NB4 (cell line): ENCODE measurements at regions not wholly inside any gene's neighbourhood (a gene's known extent, or its start where the extent isn't known, plus 50 kb on each side); places are given as distances from the start of the nearest gene placed in this dataset.

ENCODE experiments used
- DNase-seq: peaks from one replicate; pipeline ENCODE4 v3.0.0; 2010; ENCODE audit warnings: low read depth
- H3K4me3 ChIP-seq: one replicate; pipeline ENCODE4 v1.5.1; 2011; ENCODE audit warnings: mild to moderate bottlenecking, low read depth, low read length, moderate library complexity
- MYC ChIP-seq: IDR thresholded peaks from 2 replicates; pipeline ENCODE4 v1.6.1; 2011; ENCODE audit warnings: low read depth, low read length
- POLR2A ChIP-seq: IDR thresholded peaks from 2 replicates; pipeline ENCODE4 v1.6.1; 2011; ENCODE audit warnings: mild to moderate bottlenecking; ENCODE audit not compliant: insufficient read length; ENCODE audit errors: extremely low read depth
- TF ChIP-seq, protein P1 (sequence below): IDR thresholded peaks from 2 replicates; pipeline ENCODE4 v1.6.1; 2011; ENCODE audit warnings: low read depth, low read length
- TF ChIP-seq, protein P2 (sequence below): IDR thresholded peaks from one replicate; pipeline ENCODE4 v1.5.1; 2012; ENCODE audit warnings: low read depth, low read length

DNA sequence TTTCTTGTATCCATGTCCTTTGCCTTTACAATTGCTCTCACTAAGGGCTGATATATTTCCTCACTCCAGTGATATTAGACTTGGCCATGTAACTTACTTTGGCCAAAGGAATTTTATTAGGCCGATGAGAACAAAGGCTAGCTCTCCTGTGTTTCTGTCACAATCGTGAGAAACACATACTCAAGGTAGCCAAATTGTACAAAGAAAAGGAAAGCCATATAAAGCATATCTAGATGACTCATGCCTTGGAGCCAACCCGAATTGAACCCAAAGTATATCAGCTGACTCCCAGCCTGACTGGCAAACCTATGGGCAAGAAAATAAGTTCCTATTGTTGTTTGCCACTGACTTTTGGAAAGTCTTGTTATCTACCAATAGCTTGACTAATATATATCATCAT, 371.7 kb upstream of the LRRC7 start:
- TF ChIP-seq MYC (no peak), POLR2A (no peak)
- TF ChIP-seq, protein P1, sequence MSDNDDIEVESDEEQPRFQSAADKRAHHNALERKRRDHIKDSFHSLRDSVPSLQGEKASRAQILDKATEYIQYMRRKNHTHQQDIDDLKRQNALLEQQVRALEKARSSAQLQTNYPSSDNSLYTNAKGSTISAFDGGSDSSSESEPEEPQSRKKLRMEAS, result no peak
- TF ChIP-seq, protein P2, sequence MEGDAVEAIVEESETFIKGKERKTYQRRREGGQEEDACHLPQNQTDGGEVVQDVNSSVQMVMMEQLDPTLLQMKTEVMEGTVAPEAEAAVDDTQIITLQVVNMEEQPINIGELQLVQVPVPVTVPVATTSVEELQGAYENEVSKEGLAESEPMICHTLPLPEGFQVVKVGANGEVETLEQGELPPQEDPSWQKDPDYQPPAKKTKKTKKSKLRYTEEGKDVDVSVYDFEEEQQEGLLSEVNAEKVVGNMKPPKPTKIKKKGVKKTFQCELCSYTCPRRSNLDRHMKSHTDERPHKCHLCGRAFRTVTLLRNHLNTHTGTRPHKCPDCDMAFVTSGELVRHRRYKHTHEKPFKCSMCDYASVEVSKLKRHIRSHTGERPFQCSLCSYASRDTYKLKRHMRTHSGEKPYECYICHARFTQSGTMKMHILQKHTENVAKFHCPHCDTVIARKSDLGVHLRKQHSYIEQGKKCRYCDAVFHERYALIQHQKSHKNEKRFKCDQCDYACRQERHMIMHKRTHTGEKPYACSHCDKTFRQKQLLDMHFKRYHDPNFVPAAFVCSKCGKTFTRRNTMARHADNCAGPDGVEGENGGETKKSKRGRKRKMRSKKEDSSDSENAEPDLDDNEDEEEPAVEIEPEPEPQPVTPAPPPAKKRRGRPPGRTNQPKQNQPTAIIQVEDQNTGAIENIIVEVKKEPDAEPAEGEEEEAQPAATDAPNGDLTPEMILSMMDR, result no peak
- DNase-seq, result no peak
- no peak overlapping the region for H3K4me3 ChIP-seq

DNA sequence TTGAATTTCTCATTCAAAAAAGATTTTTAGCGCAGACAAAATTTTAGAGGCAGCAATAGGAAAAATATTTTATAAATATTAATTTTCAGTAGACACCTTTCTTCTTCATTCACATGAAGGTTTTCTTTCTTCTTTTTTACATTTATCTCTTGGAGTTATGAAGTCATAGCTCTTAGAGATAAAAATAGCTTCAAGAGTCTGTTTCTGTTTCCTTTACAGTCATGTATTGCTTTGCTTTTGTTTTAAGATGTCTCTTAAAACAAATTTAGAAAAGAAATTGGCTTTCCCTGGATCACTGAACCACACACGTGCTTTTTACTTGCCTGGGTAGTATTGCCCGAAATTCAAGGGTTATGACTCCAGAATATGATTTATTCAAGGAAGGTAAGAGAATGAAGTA, 369.9 kb upstream of the LRRC7 start:
- TF ChIP-seq MYC (no peak), POLR2A (no peak)
- TF ChIP-seq, protein P2, result no peak
- TF ChIP-seq, protein P1, result no peak
- DNase-seq, result no peak
- H3K4me3 ChIP-seq, result no peak overlapping the region

DNA sequence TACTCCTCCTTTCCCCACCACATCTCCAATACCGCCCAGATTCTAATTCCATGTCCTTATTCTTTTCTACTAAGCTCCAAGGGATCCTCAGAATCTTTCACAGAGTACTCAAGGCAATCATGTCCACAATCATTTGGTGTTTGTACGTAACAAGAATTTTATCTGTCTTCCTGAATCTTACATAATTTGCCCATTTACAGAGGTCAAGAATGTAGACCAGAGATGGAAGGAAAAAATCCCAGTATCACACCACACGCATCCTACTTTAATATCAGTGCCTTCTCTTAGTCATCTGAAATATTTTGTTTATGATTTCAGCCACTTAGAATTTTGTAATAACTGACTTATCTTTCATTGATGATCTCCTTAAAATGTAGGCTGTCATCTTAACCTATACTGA, 366.0 kb upstream of the LRRC7 start:
- no peak for DNase-seq
- no peak for TF ChIP-seq POLR2A
- TF ChIP-seq, protein P2, result no peak
- TF ChIP-seq MYC, result no peak
- TF ChIP-seq, protein P1, result no peak
- no peak overlapping the region for H3K4me3 ChIP-seq

DNA sequence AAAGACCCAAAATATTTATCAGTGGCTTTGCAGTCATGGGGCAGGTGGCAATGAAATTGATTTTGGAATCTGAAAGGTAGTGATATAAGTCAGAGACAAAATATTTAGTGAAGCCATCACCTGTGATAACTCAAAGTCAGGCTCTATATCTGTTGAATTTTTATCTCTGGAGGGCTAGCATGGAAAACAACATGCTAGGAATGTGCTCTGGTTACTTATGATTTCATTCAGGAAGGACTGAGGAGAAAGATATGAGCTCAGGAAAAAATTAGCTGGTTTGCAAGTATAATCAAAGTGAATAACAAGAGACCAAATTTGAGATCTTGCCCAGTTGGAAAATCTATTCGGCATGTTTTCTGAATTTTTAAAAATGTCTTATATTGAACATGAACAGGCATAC, 364.6 kb upstream of the LRRC7 start:
- H3K4me3 ChIP-seq, result no peak overlapping the region
- DNase-seq, result no peak
- no peak for TF ChIP-seq MYC
- TF ChIP-seq, protein P2, result no peak
- TF ChIP-seq, protein P1, result no peak
- no peak for TF ChIP-seq POLR2A

DNA sequence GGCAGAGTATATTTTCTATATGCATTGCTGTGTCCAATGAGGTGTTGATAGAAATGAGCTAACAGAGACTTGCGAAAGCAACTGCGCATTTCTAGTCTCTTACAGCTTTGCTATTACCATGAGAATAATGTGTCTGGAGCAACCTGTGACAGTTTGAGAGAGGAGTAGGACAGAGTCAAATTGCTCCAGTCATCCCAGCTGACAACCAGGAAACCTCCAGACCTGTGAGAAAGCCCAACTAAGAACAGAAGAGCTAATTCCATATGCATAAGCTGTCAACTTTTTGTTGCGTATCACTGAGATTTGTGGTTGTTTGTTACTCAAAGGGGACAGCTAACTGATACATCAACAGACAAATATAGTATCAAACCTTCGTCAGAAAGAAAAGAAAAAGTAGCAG, 354.1 kb upstream of the LRRC7 start:
- TF ChIP-seq, protein P1, result no peak
- TF ChIP-seq, protein P2, result no peak
- TF ChIP-seq MYC, result no peak
- no peak for TF ChIP-seq POLR2A
- DNase-seq, result no peak
- H3K4me3 ChIP-seq, result no peak overlapping the region

DNA sequence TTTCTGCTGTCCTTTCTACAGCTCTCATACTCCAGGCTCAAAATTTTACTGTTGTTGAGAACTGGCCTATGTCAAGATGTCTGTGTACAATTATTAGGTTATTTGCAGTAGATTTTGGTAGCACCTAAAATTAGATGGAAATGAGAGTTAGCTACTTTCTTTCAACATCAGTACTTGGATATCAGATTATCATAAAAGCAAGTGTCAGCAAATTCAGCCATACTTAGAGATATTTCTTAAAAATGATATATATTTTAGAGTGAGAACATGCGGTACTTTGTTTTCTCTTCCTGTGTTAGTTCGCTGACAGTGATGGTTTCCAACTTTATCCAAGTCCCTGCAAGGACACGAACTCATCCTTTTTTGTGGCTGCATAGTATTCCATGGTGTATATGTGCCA, 351.8 kb upstream of the LRRC7 start:
- TF ChIP-seq POLR2A (no peak), MYC (no peak)
- TF ChIP-seq, protein P1, result no peak
- TF ChIP-seq, protein P2, result no peak
- no peak overlapping the region for H3K4me3 ChIP-seq
- DNase-seq, result no peak
